ENCODE measurements at regions not wholly inside any gene's neighbourhood (a gene's known extent, or its start where the extent isn't known, plus 50 kb on each side); places are given as distances from the start of the nearest gene placed in this dataset.

DNA sequence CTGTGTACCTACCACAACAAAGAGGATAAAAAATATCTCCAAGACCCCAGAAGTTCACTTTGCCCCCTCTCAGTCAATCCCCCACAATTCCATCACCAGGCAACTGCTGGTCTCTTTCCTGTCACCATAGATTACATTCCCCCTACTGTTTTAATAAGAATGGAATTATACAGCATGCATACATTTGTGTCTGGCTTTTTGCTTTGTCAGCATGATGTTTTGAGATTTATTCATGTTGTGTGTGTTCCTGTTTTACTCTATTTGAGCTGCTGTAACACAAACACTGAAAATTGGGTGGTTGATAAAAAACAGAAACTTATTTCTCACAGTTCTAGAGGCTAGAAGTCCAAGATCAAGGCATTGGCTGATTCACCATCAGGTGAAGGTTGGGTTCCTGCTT, 214.5 kb upstream of the IGFBP3 start:
- TF ChIP-seq, protein P1, sequence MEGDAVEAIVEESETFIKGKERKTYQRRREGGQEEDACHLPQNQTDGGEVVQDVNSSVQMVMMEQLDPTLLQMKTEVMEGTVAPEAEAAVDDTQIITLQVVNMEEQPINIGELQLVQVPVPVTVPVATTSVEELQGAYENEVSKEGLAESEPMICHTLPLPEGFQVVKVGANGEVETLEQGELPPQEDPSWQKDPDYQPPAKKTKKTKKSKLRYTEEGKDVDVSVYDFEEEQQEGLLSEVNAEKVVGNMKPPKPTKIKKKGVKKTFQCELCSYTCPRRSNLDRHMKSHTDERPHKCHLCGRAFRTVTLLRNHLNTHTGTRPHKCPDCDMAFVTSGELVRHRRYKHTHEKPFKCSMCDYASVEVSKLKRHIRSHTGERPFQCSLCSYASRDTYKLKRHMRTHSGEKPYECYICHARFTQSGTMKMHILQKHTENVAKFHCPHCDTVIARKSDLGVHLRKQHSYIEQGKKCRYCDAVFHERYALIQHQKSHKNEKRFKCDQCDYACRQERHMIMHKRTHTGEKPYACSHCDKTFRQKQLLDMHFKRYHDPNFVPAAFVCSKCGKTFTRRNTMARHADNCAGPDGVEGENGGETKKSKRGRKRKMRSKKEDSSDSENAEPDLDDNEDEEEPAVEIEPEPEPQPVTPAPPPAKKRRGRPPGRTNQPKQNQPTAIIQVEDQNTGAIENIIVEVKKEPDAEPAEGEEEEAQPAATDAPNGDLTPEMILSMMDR (conservative IDR thresholded peaks at IDR 0.05; ENCODE audit: low read length), result no peak
- TF ChIP-seq EZH2phosphoT487 (IDR thresholded peaks at IDR 0.05; ENCODE audit: borderline replicate concordance), result no peak
